ENCODE measurements at regions not wholly inside any gene's neighbourhood (a gene's known extent, or its start where the extent isn't known, plus 50 kb on each side); places are given as distances from the start of the nearest gene placed in this dataset.

DNA sequence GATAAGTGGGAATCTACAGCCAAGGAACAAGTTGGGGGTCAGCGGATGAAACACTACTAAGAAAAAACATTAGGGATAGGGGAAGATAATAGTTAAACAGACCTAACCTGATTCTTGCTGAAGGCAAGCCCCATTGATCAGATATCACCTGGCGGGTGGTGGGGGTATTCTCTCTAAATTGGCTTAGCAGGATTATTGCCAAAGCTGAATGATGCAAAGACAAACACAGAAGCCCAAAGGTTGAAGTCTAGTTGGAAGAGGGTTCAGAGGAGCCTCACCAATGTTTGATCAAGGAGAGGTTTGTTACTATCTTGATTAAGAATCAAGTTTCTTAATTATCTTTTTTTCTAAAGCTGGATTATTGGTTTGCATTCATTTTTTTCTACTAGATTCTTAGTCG, 371.9 kb upstream of the CNTN4 start:
- in situ Hi-C loops (cut with MboI; ENCODE audit: low sequenced_read_pairs in 4 of 4), result no loop called here
- Histone ChIP-seq H3K4me3 (no peak overlapping the region), H3K27me3 (no peaks in the 10 kb centered on the region), H3K4me1 (no peaks in the 10 kb centered on the region), H3K36me3 (no peaks in the 10 kb centered on the region), H3K27ac (no peak overlapping the region), H3K9me3 (no peaks in the 10 kb centered on the region)
- DNase-seq (no peak), ATAC-seq (no peak)
- intact Hi-C loops (cut with DNase I; ENCODE audit: low total_unique reads), result no loop called here
- TF ChIP-seq, protein P1, sequence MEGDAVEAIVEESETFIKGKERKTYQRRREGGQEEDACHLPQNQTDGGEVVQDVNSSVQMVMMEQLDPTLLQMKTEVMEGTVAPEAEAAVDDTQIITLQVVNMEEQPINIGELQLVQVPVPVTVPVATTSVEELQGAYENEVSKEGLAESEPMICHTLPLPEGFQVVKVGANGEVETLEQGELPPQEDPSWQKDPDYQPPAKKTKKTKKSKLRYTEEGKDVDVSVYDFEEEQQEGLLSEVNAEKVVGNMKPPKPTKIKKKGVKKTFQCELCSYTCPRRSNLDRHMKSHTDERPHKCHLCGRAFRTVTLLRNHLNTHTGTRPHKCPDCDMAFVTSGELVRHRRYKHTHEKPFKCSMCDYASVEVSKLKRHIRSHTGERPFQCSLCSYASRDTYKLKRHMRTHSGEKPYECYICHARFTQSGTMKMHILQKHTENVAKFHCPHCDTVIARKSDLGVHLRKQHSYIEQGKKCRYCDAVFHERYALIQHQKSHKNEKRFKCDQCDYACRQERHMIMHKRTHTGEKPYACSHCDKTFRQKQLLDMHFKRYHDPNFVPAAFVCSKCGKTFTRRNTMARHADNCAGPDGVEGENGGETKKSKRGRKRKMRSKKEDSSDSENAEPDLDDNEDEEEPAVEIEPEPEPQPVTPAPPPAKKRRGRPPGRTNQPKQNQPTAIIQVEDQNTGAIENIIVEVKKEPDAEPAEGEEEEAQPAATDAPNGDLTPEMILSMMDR (IDR thresholded peaks at IDR 0.05 in 4 of 5, conservative IDR thresholded peaks at IDR 0.05 in 1 of 5), result no peak
- TF ChIP-seq POLR2A (IDR thresholded peaks at IDR 0.05), result no peak

GRCh38 chr3:1727242-1727641, 371.4 kb upstream of the CNTN4 start:
- Histone ChIP-seq H3K9me3 (no peaks in the 10 kb centered on the region), H3K27ac (no peak overlapping the region), H3K36me3 (no peaks in the 10 kb centered on the region), H3K4me1 (no peaks in the 10 kb centered on the region), H3K4me3 (no peak overlapping the region), H3K27me3 (no peaks in the 10 kb centered on the region)
- intact Hi-C loops (cut with DNase I; ENCODE audit: low total_unique reads), result no loop called here
- no peak for DNase-seq
- TF ChIP-seq, protein P1 (IDR thresholded peaks at IDR 0.05 in 4 of 5, conservative IDR thresholded peaks at IDR 0.05 in 1 of 5), result no peak
- no peak for TF ChIP-seq POLR2A (IDR thresholded peaks at IDR 0.05)
- no peak for ATAC-seq
- in situ Hi-C loops (cut with MboI; ENCODE audit: low sequenced_read_pairs in 4 of 4), result no loop called here

- no peaks in the 10 kb centered on the region for H3K27me3 ChIP-seq
- in situ Hi-C loops (cut with MboI; ENCODE audit: low sequenced_read_pairs in 4 of 4), result no loop called here
- ATAC-seq, result no peak
These were observed 370.2 kb upstream of the CNTN4 start for GRCh38 chr3:1728510-1728909.

DNA sequence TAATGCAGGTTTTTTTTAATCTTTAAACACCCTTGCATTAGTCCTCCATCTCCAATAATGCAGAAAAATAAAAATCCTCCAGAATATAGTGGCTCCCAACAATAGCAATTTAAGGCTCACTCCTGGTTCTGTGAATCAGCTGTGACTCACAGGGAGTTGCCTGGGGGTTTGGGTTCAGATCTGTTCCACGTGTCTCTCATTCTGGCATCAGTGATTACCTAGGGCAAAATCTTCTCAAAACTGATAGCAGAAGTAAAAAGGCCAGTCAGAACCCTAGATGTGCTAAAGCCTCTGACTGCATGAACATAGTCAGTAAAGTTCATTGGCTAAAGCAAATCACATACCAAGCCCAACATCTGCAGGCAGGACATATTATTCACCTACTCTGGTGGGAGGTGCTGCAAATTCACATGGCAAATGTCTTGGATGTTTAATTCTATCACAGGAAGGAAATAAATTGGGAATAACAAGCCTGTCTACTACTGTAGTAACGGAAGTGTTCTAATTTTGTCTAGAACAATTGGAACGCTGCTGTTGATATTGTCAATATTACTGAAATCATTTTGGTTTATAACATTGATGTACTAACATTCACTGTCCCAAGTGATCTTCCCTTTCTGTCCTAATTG, 364.1 kb upstream of the CNTN4 start:
- in situ Hi-C loops (cut with MboI; ENCODE audit: low sequenced_read_pairs in 4 of 4), result no loop called here
- ATAC-seq, result no peak

More at GRCh38 chr3:1728510-1728909, 370.2 kb upstream of the CNTN4 start:
- Histone ChIP-seq H3K4me1 (no peaks in the 10 kb centered on the region), H3K9me3 (no peaks in the 10 kb centered on the region), H3K36me3 (no peaks in the 10 kb centered on the region), H3K27ac (no peak overlapping the region), H3K4me3 (no peak overlapping the region)
- no peak for DNase-seq
- TF ChIP-seq, protein P1 (IDR thresholded peaks at IDR 0.05 in 4 of 5, conservative IDR thresholded peaks at IDR 0.05 in 1 of 5), result no peak
- no peak for TF ChIP-seq POLR2A (IDR thresholded peaks at IDR 0.05)
- intact Hi-C loops (cut with DNase I; ENCODE audit: low total_unique reads), result no loop called here

More for the DNA sequence above, 364.1 kb upstream of the CNTN4 start:
- DNase-seq, result no peak
- Histone ChIP-seq H3K4me3 (no peak overlapping the region), H3K27ac (no peak overlapping the region), H3K4me1 (no peaks in the 10 kb centered on the region), H3K9me3 (no peaks in the 10 kb centered on the region), H3K36me3 (no peaks in the 10 kb centered on the region), H3K27me3 (no peaks in the 10 kb centered on the region)
- intact Hi-C loops (cut with DNase I; ENCODE audit: low total_unique reads), result no loop called here
- no peak for TF ChIP-seq POLR2A (IDR thresholded peaks at IDR 0.05)
- TF ChIP-seq, protein P1 (IDR thresholded peaks at IDR 0.05 in 4 of 5, conservative IDR thresholded peaks at IDR 0.05 in 1 of 5), result no peak

All from gastrocnemius medialis (tissue), 4 donors.